NCI-H1417 treated with DMSO at 0.1 percent for 48 hours (cell line): ENCODE measurements at regions not wholly inside any gene's neighbourhood (a gene's known extent, or its start where the extent isn't known, plus 50 kb on each side); places are given as distances from the start of the nearest gene placed in this dataset.
A peak's percentile ranks its signal among the peaks of the same experiment; 100 is the strongest.

Experiments used
- DNase-seq: peaks from one replicate; lab custom pipeline; 2025; lab: John Stamatoyannopoulos, UW

GRCh38 chr2:8573942-8574195, 108.0 kb upstream of the ID2 start:
- DNase-seq, result no peak

GRCh38 chr2:8574196-8575037, 107.4 kb upstream of the ID2 start:
- DNase-seq, result no peak

- no peak for DNase-seq
Measured at GRCh38 chr2:8575038-8575833, 106.6 kb upstream of the ID2 start.

- no peak for DNase-seq
Measured at GRCh38 chr2:8575834-8576423, 105.9 kb upstream of the ID2 start.

GRCh38 chr2:8576525-8577167, 105.2 kb upstream of the ID2 start:
- no peak for DNase-seq

GRCh38 chr2:8577573-8577972, 104.3 kb upstream of the ID2 start:
- DNase-seq, result no peak

GRCh38 chr2:8578335-8579244, 103.3 kb upstream of the ID2 start:
- DNase-seq, result no peak

- DNase-seq, result no peak
Measured at GRCh38 chr2:8579485-8580085, 102.3 kb upstream of the ID2 start.

- no peak for DNase-seq
Measured at GRCh38 chr2:8580316-8581233, 101.3 kb upstream of the ID2 start.

- no peak for DNase-seq
Measured at GRCh38 chr2:8581234-8581561, 100.7 kb upstream of the ID2 start.

GRCh38 chr2:8581601-8582041, 100.2 kb upstream of the ID2 start:
- DNase-seq, result no peak

- DNase-seq, result no peak
Measured at GRCh38 chr2:8582191-8582590, 99.7 kb upstream of the ID2 start.

GRCh38 chr2:8582651-8583399, 99.0 kb upstream of the ID2 start:
- DNase-seq, result no peak

- DNase-seq, result peak; percentile 76
Measured at GRCh38 chr2:8583400-8584173, 98.3 kb upstream of the ID2 start.

GRCh38 chr2:8584174-8585066, 97.4 kb upstream of the ID2 start:
- DNase-seq, result no peak

- DNase-seq, result no peak
Measured at GRCh38 chr2:8586457-8587051, 95.3 kb upstream of the ID2 start.

GRCh38 chr2:8587251-8587791, 94.5 kb upstream of the ID2 start:
- DNase-seq, result no peak
